ENCODE measurements at regions not wholly inside any gene's neighbourhood (a gene's known extent, or its start where the extent isn't known, plus 50 kb on each side); places are given as distances from the start of the nearest gene placed in this dataset.

- no peaks in the 10 kb centered on the region for H3K27me3 ChIP-seq (replicated peaks; ENCODE audit: control insufficient read depth, insufficient read depth, low read length, poor library complexity, severe bottlenecking)
- H3K27ac ChIP-seq (ENCODE audit: insufficient read depth, low read length, poor library complexity, severe bottlenecking), result no peak overlapping the region
- H3K36me3 ChIP-seq (ENCODE audit: control insufficient read depth, insufficient read depth, low read length), result no peaks in the 10 kb centered on the region
- H3K4me3 ChIP-seq (ENCODE audit: insufficient read depth, low read depth, low read length, poor library complexity, severe bottlenecking), result no peak overlapping the region
- no peaks in the 10 kb centered on the region for H3K9me3 ChIP-seq (ENCODE audit: control insufficient read depth, low read length)
- H3K4me1 ChIP-seq (ENCODE audit: control insufficient read depth, insufficient read depth, low read length, poor library complexity, severe bottlenecking), result no peaks in the 10 kb centered on the region
- no peak for DNase-seq
These were observed 106.0 kb downstream of the VEGFA start for GRCh38 chr6:43875849-43876572.

DNA sequence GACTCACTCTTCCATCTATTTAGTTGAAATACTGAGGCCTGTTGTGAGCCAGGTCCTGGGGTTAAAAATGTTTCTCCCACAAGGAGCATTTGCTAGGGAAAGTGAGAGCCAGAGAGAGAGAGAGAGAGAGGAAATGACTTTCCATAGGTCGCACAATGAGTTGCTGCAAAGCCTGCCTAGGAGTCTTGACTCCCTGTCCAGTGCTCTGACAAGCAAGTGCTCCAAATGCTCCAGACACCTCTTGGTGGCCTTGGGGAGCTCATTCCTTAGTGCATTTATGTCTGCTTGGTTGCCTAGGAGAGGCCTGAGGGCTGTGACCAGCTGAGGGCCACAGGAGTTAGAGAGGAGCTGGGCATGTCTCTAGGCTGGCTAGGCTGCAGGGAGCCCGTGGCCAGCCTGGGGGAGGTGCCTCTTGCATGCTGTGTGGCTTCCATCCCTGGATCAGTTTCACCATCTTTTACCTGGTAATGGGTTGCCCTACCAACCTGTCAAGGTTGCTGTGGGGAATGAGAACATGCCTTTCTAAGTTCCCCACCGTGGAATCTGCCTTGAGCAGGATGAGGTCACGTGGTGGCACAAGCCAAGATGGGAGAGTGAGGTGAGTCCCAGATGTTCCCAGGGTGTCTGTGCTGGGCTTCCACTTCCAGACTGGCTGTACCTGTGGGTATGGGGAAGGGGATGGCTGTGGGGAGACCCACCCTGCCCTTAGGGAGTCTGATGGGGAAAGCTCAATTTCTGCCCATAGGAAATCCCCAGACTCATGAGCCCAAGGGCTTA lies 105.0 kb downstream of the VEGFA start:
- H3K4me3 ChIP-seq (ENCODE audit: insufficient read depth, low read depth, low read length, poor library complexity, severe bottlenecking), result no peak overlapping the region
- no peaks in the 10 kb centered on the region for H3K9me3 ChIP-seq (ENCODE audit: control insufficient read depth, low read length)
- H3K4me1 ChIP-seq (ENCODE audit: control insufficient read depth, insufficient read depth, low read length, poor library complexity, severe bottlenecking), result no peaks in the 10 kb centered on the region
- H3K27me3 ChIP-seq (replicated peaks; ENCODE audit: control insufficient read depth, insufficient read depth, low read length, poor library complexity, severe bottlenecking), result no peaks in the 10 kb centered on the region
- no peak for DNase-seq
- H3K27ac ChIP-seq (ENCODE audit: insufficient read depth, low read length, poor library complexity, severe bottlenecking), result no peak overlapping the region
- H3K36me3 ChIP-seq (ENCODE audit: control insufficient read depth, insufficient read depth, low read length), result no peaks in the 10 kb centered on the region

DNA sequence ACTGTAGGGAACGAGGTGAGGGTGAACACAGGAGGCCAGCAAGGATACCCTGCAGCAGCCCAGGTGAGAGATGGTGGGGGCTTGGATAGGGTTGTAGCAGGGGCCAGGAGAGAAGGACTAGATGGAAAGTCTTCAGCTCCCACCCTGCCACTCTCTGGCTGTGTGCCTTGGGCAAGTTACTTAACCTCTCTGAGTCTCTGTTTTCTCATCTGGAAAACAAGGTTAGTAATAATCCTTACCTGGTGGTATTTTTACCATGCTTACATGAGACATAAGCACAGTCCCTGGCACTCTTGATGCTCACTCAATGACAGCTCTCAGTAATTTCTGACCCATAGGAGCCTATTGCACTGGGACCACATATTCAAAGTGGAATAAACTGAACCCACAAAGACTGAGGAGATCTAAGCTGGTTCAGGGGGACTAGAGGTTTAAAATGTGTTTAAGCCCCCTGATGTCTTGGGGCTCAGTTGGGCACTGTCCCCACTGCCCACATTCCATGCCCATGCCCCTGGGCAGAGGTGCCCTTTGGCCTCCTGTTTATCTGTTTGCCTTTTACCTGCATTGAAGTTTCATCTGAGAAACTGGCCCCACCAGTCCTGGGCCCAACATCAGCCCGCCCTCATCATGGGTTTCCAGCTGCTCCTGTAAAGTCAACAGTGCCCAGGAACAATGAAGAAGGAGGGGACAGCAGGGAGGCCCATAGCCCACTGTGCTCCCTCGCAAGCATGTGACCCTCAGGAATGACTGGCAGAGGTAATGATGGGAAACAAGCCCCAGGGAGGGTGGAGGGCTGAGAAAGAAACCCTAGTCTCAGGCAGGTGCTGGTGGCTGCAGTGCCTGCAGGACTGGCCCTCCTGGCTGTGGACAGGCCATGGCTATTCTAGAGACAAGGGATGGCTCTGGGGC lies 104.0 kb downstream of the VEGFA start:
- DNase-seq, result no peak
- no peaks in the 10 kb centered on the region for H3K9me3 ChIP-seq (ENCODE audit: control insufficient read depth, low read length)
- no peaks in the 10 kb centered on the region for H3K4me1 ChIP-seq (ENCODE audit: control insufficient read depth, insufficient read depth, low read length, poor library complexity, severe bottlenecking)
- H3K36me3 ChIP-seq (ENCODE audit: control insufficient read depth, insufficient read depth, low read length), result no peaks in the 10 kb centered on the region
- H3K4me3 ChIP-seq (ENCODE audit: insufficient read depth, low read depth, low read length, poor library complexity, severe bottlenecking), result no peak overlapping the region
- H3K27ac ChIP-seq (ENCODE audit: insufficient read depth, low read length, poor library complexity, severe bottlenecking), result no peak overlapping the region
- no peaks in the 10 kb centered on the region for H3K27me3 ChIP-seq (replicated peaks; ENCODE audit: control insufficient read depth, insufficient read depth, low read length, poor library complexity, severe bottlenecking)

DNA sequence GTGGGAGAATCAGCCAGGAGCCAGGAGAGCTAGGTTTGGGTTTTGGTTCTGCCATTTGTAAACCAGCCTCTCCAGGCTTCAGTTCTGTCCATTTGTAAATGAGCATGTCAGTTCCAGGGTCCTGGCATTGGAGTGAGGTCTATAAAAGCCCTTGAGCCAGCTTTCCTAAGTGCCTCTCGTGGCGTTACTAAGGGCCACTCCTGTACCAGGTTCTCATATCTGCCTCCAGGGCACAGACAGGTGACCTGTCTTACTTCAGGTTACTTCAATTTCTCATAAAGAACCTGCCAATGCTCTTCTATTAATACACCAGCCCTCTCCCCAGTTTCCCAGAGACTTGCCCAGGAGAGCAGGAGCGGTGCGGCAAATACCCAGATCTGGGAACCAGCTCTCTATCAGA lies 101.9 kb downstream of the VEGFA start:
- Histone ChIP-seq H3K4me3 (ENCODE audit: insufficient read depth, low read depth, low read length, poor library complexity, severe bottlenecking) (no peak overlapping the region), H3K4me1 (ENCODE audit: control insufficient read depth, insufficient read depth, low read length, poor library complexity, severe bottlenecking) (no peaks in the 10 kb centered on the region), H3K27ac (ENCODE audit: insufficient read depth, low read length, poor library complexity, severe bottlenecking) (no peak overlapping the region), H3K36me3 (ENCODE audit: control insufficient read depth, insufficient read depth, low read length) (no peaks in the 10 kb centered on the region), H3K27me3 (replicated peaks; ENCODE audit: control insufficient read depth, insufficient read depth, low read length, poor library complexity, severe bottlenecking) (no peaks in the 10 kb centered on the region), H3K9me3 (ENCODE audit: control insufficient read depth, low read length) (no peaks in the 10 kb centered on the region)
- no peak for DNase-seq

GRCh38 chr6:43871284-43871683 lies 101.3 kb downstream of the VEGFA start:
- no peaks in the 10 kb centered on the region for H3K36me3 ChIP-seq (ENCODE audit: control insufficient read depth, insufficient read depth, low read length)
- H3K27ac ChIP-seq (ENCODE audit: insufficient read depth, low read length, poor library complexity, severe bottlenecking), result no peak overlapping the region
- H3K27me3 ChIP-seq (replicated peaks; ENCODE audit: control insufficient read depth, insufficient read depth, low read length, poor library complexity, severe bottlenecking), result no peaks in the 10 kb centered on the region

GRCh38 chr6:43870660-43871061 lies 100.7 kb downstream of the VEGFA start:
- Histone ChIP-seq H3K36me3 (ENCODE audit: control insufficient read depth, insufficient read depth, low read length) (no peaks in the 10 kb centered on the region), H3K27me3 (replicated peaks; ENCODE audit: control insufficient read depth, insufficient read depth, low read length, poor library complexity, severe bottlenecking) (peaks cover 1% of the 10 kb centered on the region), H3K4me3 (ENCODE audit: insufficient read depth, low read depth, low read length, poor library complexity, severe bottlenecking) (no peak overlapping the region), H3K27ac (ENCODE audit: insufficient read depth, low read length, poor library complexity, severe bottlenecking) (no peak overlapping the region), H3K9me3 (ENCODE audit: control insufficient read depth, low read length) (no peaks in the 10 kb centered on the region), H3K4me1 (ENCODE audit: control insufficient read depth, insufficient read depth, low read length, poor library complexity, severe bottlenecking) (no peaks in the 10 kb centered on the region)
- no peak for DNase-seq

More at GRCh38 chr6:43871284-43871683, 101.3 kb downstream of the VEGFA start:
- no peak for DNase-seq
- Histone ChIP-seq H3K9me3 (ENCODE audit: control insufficient read depth, low read length) (no peaks in the 10 kb centered on the region), H3K4me3 (ENCODE audit: insufficient read depth, low read depth, low read length, poor library complexity, severe bottlenecking) (no peak overlapping the region), H3K4me1 (ENCODE audit: control insufficient read depth, insufficient read depth, low read length, poor library complexity, severe bottlenecking) (no peaks in the 10 kb centered on the region)

- Histone ChIP-seq H3K27me3 (replicated peaks; ENCODE audit: control insufficient read depth, insufficient read depth, low read length, poor library complexity, severe bottlenecking) (peaks cover 4% of the 10 kb centered on the region), H3K4me3 (ENCODE audit: insufficient read depth, low read depth, low read length, poor library complexity, severe bottlenecking) (no peak overlapping the region), H3K36me3 (ENCODE audit: control insufficient read depth, insufficient read depth, low read length) (no peaks in the 10 kb centered on the region), H3K27ac (ENCODE audit: insufficient read depth, low read length, poor library complexity, severe bottlenecking) (no peak overlapping the region), H3K9me3 (ENCODE audit: control insufficient read depth, low read length) (no peaks in the 10 kb centered on the region), H3K4me1 (ENCODE audit: control insufficient read depth, insufficient read depth, low read length, poor library complexity, severe bottlenecking) (no peaks in the 10 kb centered on the region)
- no peak for DNase-seq
These were observed 100.0 kb downstream of the VEGFA start for GRCh38 chr6:43869792-43870659.

GRCh38 chr6:43869079-43869710 lies 99.2 kb downstream of the VEGFA start:
- no peak overlapping the region for H3K4me3 ChIP-seq (ENCODE audit: insufficient read depth, low read depth, low read length, poor library complexity, severe bottlenecking)
- no peak overlapping the region for H3K27ac ChIP-seq (ENCODE audit: insufficient read depth, low read length, poor library complexity, severe bottlenecking)
- H3K9me3 ChIP-seq (ENCODE audit: control insufficient read depth, low read length), result no peaks in the 10 kb centered on the region
- H3K36me3 ChIP-seq (ENCODE audit: control insufficient read depth, insufficient read depth, low read length), result no peaks in the 10 kb centered on the region
- DNase-seq, result no peak
- peaks cover 4% of the 10 kb centered on the region for H3K27me3 ChIP-seq (replicated peaks; ENCODE audit: control insufficient read depth, insufficient read depth, low read length, poor library complexity, severe bottlenecking)
- H3K4me1 ChIP-seq (ENCODE audit: control insufficient read depth, insufficient read depth, low read length, poor library complexity, severe bottlenecking), result no peaks in the 10 kb centered on the region

- Histone ChIP-seq H3K4me1 (ENCODE audit: control insufficient read depth, insufficient read depth, low read length, poor library complexity, severe bottlenecking) (no peaks in the 10 kb centered on the region), H3K27ac (ENCODE audit: insufficient read depth, low read length, poor library complexity, severe bottlenecking) (no peak overlapping the region), H3K4me3 (ENCODE audit: insufficient read depth, low read depth, low read length, poor library complexity, severe bottlenecking) (no peak overlapping the region), H3K36me3 (ENCODE audit: control insufficient read depth, insufficient read depth, low read length) (no peaks in the 10 kb centered on the region), H3K9me3 (ENCODE audit: control insufficient read depth, low read length) (no peaks in the 10 kb centered on the region), H3K27me3 (replicated peaks; ENCODE audit: control insufficient read depth, insufficient read depth, low read length, poor library complexity, severe bottlenecking) (peaks cover 4% of the 10 kb centered on the region)
- no peak for DNase-seq
These were observed 98.5 kb downstream of the VEGFA start for GRCh38 chr6:43868467-43868866.

Data from effector memory CD4-positive, alpha-beta T cell (primary cell).